GM19043 (cell line): ENCODE measurements at regions not wholly inside any gene's neighbourhood (a gene's known extent, or its start where the extent isn't known, plus 50 kb on each side); places are given as distances from the start of the nearest gene placed in this dataset.
"Not testable (repeated sequence)": the region's sequence is repeated elsewhere in the genome, so short reads cannot be mapped to it uniquely, and the experiment has no call there.

Experiments
- ATAC-seq: cut with Tn5 transposase; IDR thresholded peaks from one replicate; pipeline ENCODE4 v1.9.1; 2021; ENCODE audit warnings: low read depth; ENCODE audit not compliant: unreplicated experiment

DNA sequence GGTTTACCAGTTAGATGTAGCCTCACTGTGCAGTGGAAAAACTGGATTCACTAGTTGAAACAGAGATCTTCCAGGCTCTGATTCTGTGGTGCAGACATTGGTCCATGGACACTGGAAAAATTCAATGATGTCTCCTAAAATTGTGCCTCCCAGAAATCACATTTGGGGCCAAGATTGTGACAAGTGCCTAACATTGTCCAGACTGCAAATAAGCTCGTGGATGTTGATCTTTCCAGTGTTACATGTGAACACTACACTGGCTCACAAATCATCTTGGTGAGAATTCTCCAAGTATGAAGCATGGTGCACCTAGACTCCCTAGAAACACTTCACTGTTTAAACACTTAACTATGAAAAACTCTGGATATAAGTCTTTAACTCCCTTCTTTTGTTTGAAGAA lies 140.4 kb downstream of the HAO1 start:
- ATAC-seq = no peak

DNA sequence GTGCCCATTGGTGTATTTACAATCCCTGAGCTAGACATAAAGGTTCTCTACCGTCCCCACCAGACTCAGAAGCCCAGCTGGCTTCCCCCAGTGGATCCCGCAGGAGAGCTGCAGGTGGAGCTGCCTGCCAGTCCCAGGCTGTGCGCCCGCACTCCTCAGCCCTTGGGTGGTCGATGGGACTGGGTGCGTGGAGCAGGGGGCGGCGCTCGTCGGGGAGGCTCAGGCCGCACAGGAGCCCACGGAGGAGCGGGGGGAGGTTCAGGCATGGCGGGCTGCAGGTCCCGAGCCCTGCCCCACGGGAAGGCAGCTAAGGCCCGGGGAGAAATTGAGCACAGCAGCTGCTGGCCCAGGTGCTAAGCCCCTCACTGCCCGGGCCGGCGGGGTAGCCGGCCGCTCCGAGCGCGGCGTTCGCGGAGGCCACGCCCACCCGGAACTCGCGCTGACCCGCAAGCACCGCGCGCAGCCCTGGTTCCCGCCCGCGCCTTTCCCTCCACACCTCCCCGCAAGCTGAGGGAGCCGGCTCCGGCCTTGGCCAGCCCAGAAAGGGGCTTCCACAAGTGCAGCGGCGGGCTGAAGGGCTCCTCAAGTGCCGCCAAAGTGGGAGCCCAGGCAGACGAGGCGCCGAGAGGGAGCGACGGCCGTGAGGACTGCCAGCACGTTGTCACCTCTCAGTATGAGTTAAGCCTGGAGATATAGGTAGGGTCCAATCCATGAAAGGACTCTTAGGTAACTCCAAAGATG lies 136.7 kb downstream of the HAO1 start:
- ATAC-seq = not testable (repeated sequence)

DNA sequence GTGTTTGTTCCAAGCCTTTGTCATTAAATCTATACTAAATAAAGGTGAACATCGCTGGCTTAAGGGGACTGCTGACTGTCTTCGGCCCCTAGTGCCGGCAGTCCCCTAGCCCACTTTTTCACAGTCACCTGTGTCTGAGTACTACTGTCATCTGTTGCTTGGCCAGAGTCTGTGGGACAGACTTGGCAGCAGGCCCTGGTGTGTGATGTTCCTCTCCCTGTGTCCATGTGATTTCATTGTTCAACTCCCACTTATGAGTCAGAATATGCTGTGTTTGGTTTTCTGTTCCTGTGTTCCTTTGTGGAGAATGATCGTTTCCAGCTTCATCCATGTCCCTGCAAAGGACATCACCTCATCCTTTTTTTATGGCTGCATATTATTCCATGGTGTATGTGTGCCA lies 133.4 kb downstream of the HAO1 start:
- no peak for ATAC-seq

DNA sequence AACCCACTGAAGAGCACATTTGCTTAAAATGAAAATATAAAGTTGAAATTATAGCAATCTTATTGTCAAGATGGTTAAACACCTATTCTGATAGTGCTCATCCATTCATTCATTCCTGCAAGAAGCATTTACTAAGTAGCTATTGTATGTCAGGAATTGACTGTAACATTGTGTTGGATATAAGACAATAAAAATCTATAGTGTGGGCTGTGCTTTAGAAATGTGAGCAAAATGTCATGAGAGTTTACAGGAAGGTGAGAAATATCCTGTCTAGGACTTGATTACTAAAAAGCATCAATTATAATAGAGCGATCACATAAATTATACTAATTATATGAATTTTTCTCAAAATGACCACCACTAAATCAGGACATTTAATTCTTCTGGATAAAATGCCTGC lies 123.0 kb downstream of the HAO1 start:
- ATAC-seq = no peak

DNA sequence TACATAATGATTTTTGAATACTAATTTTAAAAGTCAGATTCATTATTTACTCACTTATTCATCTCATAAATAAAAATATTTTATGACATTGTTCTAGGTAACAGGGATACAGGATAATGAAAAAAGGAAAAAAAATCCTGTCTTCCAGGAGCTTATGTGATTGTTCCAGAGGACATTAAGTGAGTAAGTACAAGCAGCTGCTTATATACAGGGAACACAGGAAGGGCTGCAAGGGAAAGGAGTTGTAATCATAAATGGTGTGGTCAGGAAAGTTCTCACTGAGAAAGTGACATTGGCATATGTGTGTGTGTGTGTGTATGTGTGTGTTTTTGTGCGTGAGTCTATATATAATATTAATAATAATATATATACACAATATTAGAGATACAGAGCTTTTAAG lies 121.8 kb downstream of the HAO1 start:
- no peak for ATAC-seq

DNA sequence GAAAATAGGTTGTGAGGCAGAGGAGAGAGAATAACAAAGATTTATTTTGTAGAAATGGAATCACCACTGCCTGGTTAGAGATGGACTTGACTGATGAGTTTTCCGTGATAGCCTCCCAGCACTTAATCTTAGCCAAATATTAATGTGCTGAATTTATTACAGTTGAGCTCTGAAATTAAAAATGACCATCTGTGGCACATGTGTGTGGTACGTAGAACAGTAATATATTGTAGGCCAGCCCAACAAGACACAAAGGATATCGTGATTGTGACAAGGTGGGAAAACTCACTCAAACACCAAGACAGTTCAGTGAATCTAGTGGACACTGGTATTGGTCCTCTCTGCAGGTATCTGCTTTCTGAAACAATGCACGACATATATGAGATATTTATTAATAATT lies 119.4 kb downstream of the HAO1 start:
- ATAC-seq = no peak

DNA sequence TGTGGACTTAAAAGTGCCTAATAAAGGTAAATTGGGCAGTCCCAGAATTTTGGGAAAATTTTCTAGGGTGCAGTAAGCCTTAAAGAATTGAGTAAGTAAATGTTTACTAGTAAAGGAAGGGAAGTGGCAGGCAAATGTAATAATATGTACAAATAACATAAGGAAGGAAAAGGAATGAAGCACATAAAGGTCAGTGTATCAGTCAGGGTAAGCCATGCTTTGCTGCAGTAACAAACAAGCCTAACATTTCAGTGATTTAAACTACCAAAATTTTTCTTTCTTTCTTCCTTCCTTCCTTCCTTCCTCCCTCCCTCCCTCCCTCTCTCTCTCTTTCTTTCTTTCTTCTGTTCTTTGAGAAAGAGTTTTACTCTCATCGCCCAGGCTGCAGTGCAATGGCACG lies 117.5 kb downstream of the HAO1 start:
- ATAC-seq = no peak

DNA sequence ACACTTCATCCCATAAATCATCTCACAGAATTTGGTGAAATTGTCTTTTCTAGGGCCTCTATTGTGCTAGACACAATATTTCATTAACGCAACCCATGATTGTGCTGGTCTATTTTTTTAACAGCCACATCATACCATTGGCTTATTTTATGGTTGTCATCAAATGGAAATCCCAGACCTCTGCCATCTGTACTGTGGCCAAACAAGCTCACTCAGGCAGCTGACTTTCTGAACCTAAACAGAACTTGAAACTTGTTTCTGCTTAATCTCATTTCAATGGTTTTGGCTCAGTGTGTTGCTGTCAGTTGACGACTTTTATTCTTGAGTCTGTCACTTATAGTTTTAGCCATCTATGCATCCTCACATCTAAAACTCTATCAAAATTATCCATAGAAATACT lies 111.8 kb downstream of the HAO1 start:
- ATAC-seq = no peak

DNA sequence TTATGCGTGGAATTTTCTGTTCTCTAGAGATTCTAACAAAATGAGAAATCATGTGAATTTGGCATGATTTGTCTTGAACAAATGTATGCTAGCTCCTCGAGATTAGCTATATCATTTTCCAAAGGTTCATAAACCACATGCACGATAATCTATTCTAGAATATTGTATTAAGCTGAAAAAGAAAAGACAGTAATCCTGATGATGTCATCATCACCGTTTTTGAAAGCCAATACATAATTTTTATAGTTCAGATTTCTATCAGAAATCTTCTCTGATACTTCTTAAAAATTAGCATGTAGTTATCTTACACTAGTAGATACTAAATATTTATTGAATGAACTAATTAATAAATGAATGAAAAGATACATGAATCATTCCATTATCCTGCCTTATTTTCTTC lies 111.2 kb downstream of the HAO1 start:
- ATAC-seq = no peak

DNA sequence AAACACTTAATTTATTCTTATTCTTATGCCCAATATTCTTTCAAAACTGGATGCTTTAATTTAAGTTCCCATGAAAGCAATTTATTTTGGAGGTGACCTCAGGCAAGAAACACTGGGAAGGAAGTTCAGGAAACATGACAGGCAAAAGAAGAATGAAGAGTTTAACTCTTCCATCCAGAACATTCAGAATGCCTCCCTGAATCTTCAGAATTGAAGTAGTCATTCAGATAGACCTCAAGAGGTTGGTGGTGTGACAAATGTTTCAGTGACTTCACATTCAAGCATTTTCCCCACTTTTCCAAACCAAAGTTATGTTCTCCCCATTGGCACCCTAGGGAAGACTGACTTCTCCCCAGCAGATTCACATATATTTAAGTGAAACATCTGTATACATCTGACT lies 110.5 kb downstream of the HAO1 start:
- no peak for ATAC-seq
